DMS153 treated with DMSO at 0.1 percent for 48 hours (cell line): ENCODE measurements at regions not wholly inside any gene's neighbourhood (a gene's known extent, or its start where the extent isn't known, plus 50 kb on each side); places are given as distances from the start of the nearest gene placed in this dataset.

Source experiments
- DNase-seq: peaks from one replicate; lab custom pipeline; 2025; ENCODE audit not compliant: unreplicated experiment; lab: John Stamatoyannopoulos, UW

DNA sequence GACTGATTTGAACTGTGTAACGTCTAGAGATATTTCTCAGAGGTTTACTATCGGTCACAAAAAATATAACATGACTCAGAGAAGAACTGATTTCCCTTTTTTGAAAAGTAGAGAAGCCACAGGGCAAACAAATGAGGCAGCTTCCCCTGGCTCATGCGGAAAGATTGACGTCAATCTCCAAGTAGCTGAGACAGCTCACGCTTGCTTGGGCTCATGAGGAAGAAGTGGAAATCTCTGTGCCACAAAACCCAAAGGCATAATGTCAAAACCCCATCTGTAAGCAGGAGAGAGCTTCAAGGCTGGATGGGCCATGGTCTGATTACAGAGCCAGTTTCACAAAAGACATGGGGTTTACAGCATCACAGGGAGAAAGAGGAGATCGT is 188.1 kb downstream of the ARL4C start:
- no peak for DNase-seq

DNA sequence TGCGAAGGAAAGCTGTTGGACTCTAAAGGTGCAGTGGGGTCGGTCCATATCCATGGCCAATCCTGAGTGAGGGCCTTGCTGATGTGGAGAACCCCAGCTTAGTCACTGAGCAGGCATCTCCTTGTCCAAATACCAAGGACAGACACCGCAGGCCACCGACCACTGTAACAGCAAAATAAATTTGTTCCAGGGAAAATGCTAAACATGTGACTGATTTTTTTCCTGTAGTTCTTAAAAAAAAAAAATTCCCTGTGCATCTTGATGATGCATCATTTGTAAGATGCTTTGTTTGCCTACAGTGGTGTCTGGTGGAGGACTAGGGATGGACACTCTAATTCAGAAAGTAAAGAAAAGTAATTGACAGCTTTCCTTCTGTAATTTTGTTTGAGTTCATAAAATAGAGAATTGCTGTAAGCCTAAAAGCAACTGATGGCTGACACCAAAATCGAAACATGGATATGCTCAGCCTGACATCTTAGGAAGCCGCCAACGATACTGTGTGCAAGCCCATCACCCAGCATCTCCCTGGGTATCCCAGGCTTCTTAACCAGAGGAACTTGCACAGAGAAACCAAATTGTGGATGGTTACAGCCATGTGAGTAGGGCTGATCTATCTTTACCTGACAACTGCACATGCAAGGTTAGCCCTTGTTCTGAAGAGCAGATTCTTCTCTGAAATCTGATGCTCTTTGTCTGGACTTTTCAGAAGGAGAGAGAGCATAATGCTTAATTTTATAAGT is 188.6 kb downstream of the ARL4C start:
- no peak for DNase-seq

DNA sequence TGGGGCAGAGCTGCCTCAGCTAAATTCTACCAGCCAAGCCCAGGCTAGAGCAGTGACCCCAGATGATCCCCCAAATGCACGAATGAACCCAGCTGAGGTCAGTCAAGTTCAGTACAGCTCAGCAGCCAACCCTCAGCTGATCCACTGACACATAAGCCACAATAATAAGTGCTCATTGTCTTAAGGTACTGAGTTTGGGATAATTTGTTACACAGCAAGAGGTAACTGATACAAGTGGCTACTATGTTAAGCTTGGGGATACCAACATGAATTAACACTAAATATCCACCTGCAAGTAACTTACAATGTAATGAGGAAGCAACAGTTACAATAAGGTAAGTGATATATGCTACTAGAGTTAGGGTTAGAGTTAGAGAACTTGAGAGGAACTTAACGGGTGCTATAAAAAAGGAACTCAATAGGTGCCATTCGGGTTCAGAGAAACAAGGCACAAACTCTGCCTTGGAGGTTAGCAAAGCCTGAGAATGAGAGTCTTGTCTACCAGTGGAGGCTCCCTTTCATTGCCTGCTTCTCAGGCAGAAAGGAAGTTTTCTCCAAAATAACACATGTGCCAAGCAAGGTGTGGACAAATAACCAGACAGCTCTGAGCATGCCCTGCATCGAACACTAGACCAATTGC is 189.4 kb downstream of the ARL4C start:
- DNase-seq = no peak

DNA sequence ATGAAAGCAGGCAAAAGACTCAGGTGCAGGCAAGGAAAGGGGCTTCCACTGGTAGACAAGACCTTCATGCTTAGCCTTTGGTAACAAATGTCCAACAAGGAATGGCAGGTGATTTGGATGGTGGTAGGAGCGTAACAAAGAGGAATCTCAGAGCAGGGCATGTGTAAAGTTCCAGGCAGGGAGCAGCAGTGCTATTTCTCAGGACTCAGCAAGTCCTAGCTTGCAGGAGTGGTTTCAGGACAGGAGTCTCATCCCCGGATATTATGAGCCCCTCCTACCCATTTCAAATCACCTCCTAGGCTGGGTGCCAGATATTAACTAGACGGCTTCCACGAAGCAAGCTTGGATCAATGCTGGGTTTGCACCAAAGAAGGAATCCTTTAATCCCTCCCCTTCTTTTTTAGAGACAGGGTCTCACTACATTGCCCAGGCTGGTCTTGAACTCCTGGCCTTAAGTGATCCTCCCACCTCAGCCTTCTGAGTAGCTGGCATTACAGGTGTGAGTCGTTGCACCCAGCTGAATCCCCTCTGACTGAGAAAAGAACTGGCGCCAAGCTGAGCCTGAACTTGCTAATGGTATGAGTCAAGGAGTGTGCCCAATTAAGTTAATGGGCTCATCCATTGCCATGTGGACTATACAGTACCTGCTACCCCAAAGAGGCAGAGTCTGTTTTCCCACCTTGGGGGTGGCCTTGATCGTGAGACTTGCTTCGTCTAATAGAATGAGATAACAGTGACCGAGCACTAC is 190.3 kb downstream of the ARL4C start:
- no peak for DNase-seq

DNA sequence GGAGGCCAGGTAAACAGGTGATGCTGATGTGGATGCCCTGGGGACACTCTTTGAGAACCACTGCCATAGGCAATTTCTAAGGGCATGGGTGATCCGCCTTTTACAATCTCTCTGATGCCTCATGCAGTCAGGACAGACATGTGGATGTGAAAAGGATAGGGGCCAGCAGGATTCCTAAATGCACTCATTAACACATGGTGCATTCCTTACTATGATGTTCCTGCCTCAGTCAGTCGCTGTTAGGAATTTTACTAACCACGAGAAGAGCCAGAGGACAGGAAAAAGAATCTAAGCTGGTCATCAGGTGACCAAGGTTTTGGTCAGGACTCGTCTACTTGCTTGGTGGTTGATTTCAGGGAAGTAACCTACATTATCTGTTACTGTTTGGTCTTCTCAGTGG is 191.0 kb downstream of the ARL4C start:
- DNase-seq = no peak

DNA sequence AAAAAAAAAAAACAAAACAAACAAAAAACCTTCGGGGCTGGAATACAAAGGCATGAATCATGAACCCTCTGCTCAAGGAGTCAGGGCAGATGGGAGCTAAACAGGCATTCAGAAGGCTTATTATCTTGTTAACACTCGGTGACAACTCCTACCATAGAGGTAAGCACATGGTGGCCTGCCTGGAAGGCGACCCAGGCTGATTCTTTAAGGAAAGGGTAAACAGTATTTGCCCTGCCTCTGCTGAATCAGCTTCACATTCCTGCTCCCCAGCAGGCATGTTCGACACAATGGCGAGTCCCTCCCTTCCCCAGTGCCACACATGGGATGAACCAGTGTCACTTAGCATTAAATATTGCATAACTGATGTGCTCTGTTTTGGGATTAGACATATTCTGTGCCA is 191.9 kb downstream of the ARL4C start:
- DNase-seq = no peak

DNA sequence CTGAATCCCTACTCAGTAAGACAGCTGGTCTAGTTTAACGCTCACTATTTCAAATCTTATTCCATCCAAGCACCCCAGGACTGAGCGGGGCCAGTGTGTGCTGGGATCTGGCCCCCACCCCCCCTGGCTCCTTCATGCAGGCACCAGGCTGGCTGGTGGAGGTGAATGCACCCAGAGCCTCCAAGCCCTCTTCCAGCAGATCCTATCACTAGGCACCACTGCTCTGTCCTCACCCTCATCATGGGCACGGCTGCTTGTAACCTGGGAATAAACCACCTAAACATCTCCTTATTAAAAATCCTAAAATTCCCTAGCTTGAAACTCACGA is 194.3 kb downstream of the ARL4C start:
- DNase-seq = no peak

DNA sequence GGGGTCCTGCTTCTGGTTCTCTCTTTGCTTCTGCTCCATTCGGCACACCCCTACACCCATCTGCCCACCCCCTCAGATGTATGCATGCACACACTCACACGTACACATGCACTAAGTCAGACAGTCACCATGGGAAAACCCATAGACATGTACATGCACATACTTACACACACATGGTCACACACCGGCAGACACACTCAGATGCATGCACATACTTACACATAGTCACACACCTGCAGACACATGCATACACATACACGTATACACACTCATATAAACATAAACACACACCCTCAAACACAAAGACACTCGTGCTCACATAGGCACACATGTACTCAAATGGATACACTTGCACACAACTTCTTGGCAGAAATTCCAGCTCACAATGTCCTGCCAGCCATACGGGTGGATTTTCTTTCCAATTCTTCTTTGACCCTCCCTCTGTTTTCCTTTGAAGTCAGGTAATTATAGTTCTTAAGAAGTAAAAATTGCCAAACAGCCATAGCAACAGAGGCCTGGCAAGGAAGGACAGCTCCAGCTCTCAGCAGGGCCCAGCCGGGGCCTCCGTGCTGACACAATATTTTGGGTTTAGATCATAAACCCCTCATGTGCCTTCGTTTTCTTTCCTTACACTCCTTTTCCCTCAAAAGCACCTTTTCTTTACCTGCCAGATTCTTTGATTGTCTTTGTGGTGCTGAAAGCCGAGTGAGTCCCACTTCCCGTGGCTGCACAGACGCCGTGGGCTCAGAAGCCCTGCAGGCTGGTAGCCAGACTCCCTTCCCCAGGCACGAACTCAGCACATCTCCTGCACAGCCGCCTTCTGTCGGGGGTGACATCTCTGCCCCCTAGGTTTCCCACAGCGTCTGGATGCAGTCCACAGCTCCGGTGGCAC is 195.7 kb downstream of the ARL4C start:
- DNase-seq = no peak

DNA sequence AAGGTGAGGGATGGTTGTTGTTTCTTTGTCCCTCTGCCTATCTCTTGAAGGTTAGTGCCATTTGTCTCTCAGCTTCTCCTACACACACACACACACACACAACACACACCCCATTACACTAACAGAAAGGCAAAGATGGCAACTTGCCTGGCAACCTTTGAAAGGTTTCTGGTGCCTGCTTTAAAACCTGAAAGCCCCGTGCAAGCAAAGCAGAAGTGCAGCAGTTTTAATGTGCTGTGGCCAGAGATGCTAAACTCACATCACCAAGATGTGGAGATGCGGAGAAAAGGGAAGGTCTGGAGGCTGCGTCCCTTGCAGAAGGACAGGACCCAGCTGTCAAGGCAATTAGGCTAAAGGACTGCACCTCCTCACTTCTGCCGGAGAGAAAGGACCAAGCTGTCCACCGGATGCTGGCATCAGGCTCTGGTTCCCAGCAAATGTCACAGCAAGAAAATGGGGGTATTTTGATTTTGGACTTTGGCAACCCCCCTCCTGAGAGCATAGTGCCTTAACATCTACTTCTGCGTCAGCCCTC is 196.4 kb downstream of the ARL4C start:
- no peak for DNase-seq

DNA sequence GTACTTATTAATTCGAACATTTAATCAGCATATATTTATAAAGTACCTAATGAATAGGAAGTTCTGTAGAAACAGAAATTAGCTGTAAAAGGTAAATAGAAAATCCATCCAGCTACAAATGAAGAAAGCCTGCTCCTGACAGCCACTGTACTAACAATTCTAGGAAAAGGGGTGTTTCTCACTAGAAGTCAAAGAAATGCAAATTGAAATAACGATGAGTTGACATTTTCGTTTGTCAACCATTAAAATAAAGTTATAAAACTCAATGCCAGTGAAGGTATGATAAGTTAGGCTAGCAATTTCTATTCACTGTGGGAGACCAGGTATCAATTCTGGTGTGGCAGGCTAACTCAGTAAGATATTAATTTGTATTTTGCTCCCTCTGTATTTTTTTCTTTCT is 198.0 kb downstream of the ARL4C start:
- no peak for DNase-seq

DNA sequence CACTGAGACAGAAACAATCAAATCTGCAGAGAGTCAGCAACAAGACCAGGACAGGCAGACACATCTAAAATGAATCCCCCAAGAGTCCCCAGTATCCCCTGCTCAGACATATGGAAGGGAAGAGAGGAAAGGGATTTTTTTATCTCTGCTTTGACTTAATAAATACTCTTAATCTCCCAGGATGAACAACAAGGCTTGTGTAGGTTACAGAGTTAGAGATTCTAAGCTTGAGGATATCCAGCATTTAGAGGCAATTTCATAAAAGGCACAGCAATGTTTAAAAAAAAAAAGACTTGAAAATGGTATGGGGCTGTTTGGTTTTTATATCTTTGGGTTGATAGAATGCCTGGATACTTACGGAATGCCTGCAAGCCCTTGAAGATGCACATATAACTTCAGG is 199.9 kb downstream of the ARL4C start:
- no peak for DNase-seq

DNA sequence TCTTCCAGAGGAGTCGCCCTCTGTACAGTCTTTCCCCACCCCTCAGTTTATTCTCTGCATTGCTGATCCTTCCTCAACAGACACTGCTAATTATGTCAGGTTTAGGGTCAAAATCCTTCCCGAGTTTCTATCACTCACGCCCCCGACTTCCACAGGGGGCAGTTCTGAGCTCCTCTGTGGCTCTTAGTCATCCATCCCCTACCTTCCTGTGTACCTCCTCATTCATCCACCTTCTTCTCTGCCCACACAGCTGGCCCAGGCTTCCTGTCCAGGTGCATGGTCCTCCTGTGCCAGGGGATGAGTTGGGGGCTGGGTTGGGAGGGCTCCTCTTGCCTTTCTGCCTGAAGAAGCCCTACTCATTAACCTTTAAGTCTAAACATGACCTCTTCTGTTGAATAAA is 202.9 kb downstream of the ARL4C start:
- DNase-seq = no peak

DNA sequence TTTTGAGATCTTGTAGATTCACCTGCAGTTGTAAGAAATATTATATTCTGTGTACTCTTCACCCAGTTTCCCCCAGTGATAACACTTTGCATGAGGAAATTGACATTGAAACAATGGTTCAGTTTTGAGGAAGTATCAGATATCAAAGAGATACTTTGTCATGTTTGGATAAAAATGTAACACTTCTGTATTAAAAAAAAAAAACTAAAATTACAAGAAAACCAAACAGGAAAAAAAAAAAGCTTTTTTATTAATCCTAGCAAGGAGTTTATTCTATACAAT is 204.0 kb downstream of the ARL4C start:
- no peak for DNase-seq

DNA sequence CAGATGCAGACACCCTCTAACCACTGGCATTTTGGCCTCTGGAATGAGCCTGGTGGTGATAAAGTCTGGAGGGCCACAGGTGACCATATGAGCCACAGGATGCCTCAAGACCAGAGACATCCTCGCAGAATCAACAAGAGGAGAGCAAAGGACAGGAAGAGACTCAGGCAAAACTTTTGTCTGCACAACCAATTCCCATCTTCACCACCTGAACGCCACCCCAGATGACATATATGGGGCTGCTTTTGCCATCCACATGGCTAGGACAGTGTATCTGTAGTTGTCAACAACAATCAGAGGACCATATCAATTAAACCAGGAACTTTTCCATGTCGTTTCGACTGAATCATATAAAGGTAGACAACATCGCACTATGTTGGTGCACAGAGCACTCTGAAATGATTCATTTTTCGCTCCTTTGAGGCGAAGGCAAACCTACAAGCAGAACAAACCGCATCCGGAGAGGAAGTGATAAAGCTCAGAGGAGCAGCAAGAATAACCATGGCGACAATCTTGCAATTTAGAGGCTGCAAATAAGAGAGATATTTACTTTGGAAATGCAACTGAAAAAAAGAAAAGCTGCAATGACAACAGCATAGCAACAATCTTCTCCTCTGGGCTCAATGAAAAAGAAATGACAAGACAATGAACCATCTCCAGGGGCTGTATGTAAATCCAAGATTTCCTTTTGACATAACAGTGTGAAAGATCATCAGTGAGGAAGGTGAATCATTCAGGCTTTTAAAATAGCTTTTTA is 204.5 kb downstream of the ARL4C start:
- no peak for DNase-seq

DNA sequence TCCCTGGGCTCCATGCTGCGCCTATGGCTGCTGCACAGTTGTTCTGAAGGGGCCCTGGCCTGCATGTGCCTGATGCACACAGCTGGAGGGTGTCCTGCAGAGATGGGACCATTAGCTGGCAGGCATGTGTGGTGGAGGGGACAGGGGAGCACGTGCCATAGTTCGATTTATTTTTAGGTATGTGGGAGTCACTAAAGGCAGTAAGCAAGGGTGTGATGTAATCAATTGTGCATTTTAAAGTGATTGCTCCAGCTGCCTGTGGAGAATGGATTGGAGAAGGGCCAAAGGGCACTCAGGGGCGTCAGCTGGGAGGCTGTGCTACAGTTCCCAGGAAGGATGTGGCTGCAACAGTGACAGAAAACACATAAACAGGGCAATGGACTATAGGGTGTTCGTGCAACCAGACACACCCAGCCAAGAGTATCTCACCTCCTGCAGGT is 205.1 kb downstream of the ARL4C start:
- peak; percentile 84 for DNase-seq

DNA sequence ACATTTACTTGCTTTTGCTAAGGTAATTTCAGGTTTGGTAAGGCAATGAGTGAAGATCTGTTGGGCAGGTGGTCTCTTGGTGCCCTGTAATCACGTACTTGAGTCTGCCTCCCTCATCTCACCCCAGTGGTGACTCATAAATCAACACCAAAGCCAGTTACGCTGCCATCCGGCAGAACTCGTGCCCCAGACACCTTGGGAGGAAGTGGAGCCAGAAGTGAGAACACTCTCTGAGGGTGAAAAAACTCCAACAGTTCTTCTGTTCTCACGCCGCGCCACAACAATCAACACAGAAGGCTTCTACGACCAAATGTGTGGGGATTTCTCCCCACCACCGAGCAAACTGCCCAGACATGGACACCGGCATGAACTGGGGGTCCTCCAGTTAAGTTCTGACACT is 206.2 kb downstream of the ARL4C start:
- no peak for DNase-seq

DNA sequence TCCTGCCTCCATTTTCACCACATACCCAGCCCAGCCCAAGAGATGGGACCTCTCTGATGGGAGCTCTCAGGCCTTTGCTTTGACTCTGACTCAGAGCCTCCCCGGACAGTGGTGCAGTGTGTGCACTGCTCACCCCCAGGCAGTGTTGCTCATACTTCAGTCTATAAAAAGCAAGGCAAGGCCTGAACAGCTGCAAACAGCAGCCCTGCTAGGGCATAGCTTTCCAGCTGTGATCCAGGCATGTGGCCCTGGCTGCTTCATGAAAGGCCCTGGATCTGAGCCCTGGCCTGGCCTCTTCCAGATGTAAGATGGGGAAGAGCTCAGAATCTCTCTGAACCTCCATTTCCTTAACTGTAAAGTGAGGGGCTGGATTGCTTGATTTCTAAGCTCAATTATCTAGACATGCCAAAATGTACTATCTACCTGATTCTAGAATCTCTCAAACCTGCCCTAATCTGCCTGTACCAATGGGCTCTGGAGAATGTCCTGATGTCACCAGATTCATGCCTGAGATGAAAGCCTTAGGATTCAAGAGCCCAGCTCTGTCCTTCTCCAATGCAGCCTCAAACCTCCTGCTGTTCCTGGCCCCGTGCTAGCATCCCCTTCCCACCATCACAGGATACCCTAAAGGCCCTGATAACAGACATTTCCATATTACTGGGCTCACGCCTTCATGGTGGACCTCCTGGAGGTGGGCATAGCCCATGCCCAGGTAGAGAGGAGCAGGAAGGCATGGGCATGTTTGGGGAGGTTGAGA is 206.9 kb downstream of the ARL4C start:
- DNase-seq = no peak

DNA sequence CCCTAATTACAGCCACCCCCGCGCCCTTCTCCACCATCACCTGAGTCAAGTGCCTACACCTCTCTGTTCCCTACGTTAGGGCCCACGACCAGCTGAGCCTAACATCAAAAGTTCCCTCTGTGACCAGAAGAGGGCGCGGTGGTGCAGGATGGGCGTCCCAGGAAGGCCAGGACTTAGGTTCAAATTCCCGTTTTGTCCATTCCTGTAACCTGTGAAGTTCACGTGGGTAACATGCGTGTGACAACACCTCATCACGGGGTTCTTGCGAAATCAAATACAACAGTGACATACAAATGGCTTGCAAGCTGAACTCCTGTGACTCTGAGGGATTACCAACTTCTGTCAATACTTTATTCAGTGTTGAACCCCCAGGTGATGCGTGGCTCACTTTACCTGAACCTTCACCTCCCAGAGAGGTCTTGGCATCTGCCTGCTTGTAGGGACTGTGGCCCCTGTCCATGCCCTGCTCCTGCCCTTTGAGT is 207.9 kb downstream of the ARL4C start:
- DNase-seq = peak; percentile 76

DNA sequence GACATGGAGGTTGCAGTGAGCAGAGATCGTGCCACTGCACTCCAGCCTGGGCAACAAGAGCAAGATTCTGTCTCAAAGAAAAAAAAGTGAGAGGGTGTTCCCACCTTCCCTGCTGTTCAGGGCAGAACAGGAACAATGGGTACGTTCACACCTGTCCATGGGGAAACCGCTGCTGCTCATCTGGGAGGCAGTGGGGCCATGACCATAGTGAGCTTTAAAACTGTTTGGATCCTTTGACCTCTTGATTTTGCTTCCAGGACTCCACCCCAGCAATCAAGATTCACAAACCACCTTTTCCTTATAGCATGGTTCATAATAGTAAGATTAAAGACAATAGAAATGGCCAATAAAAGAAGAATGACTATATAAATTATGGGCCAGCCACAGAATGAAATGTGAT is 209.2 kb downstream of the ARL4C start:
- DNase-seq = no peak

DNA sequence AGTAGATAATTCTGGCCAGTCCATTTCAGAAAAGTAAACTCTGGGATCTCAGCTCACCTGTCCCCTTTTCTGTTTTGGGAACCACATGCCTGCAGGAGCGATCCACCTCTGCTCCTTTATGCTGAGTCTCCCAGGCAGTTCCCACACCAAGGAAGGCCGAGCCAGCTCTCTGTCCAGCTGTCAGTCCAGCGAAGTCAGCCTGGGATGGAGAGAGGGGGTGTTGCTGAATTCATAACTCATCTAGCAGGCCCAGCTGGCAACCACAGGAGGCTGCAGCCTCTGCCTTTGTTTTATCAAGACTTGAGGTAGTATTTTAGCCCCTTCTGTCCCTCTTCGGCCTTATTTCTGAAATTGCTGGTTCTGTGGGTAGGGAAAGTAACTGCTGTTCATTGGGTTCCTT is 209.9 kb downstream of the ARL4C start:
- no peak for DNase-seq
